ENCODE measurements at regions not wholly inside any gene's neighbourhood (a gene's known extent, or its start where the extent isn't known, plus 50 kb on each side); places are given as distances from the start of the nearest gene placed in this dataset.
"Not testable (repeated sequence)": the region's sequence is repeated elsewhere in the genome, so short reads cannot be mapped to it uniquely, and the experiment has no call there.

GRCh38 chr3:145316253-145316652 lies 844.7 kb downstream of the PLOD2 start:
- DNase-seq (ENCODE audit: low spot score); intact Hi-C loops (cut with DNase I): not testable (repeated sequence)

GRCh38 chr3:145326666-145327065 lies 834.3 kb downstream of the PLOD2 start:
- intact Hi-C loops (cut with DNase I): no loop called here
- no peak for DNase-seq (ENCODE audit: low spot score)

GRCh38 chr3:145333427-145333826 lies 827.6 kb downstream of the PLOD2 start:
- intact Hi-C loops (cut with DNase I): not testable (repeated sequence)

GRCh38 chr3:145333931-145334330 lies 827.1 kb downstream of the PLOD2 start:
- no peak for DNase-seq (ENCODE audit: low spot score)
- intact Hi-C loops (cut with DNase I): no loop called here

More at GRCh38 chr3:145333427-145333826, 827.6 kb downstream of the PLOD2 start:
- not testable (repeated sequence) for DNase-seq (ENCODE audit: low spot score)

GRCh38 chr3:145355206-145355605 lies 805.8 kb downstream of the PLOD2 start:
- no peak for DNase-seq (ENCODE audit: low spot score)
- intact Hi-C loops (cut with DNase I): no loop called here

- intact Hi-C loops (cut with DNase I): no loop called here
- no peak for DNase-seq (ENCODE audit: low spot score)
Measured at GRCh38 chr3:145357453-145357852, 803.5 kb downstream of the PLOD2 start.

- no peak for DNase-seq (ENCODE audit: low spot score)
- intact Hi-C loops (cut with DNase I): no loop called here
Measured at GRCh38 chr3:145359040-145359439, 801.9 kb downstream of the PLOD2 start.

GRCh38 chr3:145368748-145369147 lies 792.2 kb downstream of the PLOD2 start:
- DNase-seq (ENCODE audit: low spot score): no peak
- intact Hi-C loops (cut with DNase I): no loop called here

- no peak for DNase-seq (ENCODE audit: low spot score)
- intact Hi-C loops (cut with DNase I): no loop called here
Measured at GRCh38 chr3:145370870-145371269, 790.1 kb downstream of the PLOD2 start.

GRCh38 chr3:145377301-145377700 lies 783.7 kb downstream of the PLOD2 start:
- DNase-seq (ENCODE audit: low spot score): no peak
- intact Hi-C loops (cut with DNase I): no loop called here

GRCh38 chr3:145383416-145383815 lies 777.6 kb downstream of the PLOD2 start:
- intact Hi-C loops (cut with DNase I): no loop called here
- DNase-seq (ENCODE audit: low spot score): no peak

- no peak for DNase-seq (ENCODE audit: low spot score)
- intact Hi-C loops (cut with DNase I): no loop called here
Measured at GRCh38 chr3:145384307-145384706, 776.7 kb downstream of the PLOD2 start.

- DNase-seq (ENCODE audit: low spot score): no peak
- intact Hi-C loops (cut with DNase I): no loop called here
Measured at GRCh38 chr3:145387211-145387610, 773.8 kb downstream of the PLOD2 start.

GRCh38 chr3:145395421-145395820 lies 765.6 kb downstream of the PLOD2 start:
- intact Hi-C loops (cut with DNase I): no loop called here

GRCh38 chr3:145411605-145412004 lies 749.4 kb downstream of the PLOD2 start:
- intact Hi-C loops (cut with DNase I): no loop called here
- DNase-seq (ENCODE audit: low spot score): no peak

More at GRCh38 chr3:145395421-145395820, 765.6 kb downstream of the PLOD2 start:
- DNase-seq (ENCODE audit: low spot score): no peak

- no peak for DNase-seq (ENCODE audit: low spot score)
- intact Hi-C loops (cut with DNase I): no loop called here
Measured at GRCh38 chr3:145417678-145418077, 743.3 kb downstream of the PLOD2 start.

- intact Hi-C loops (cut with DNase I): no loop called here
- no peak for DNase-seq (ENCODE audit: low spot score)
Measured at GRCh38 chr3:145422556-145422955, 738.4 kb downstream of the PLOD2 start.

- intact Hi-C loops (cut with DNase I): no loop called here
- DNase-seq (ENCODE audit: low spot score): no peak
Measured at GRCh38 chr3:145427355-145427754, 733.6 kb downstream of the PLOD2 start.

GRCh38 chr3:145429546-145429945 lies 731.4 kb downstream of the PLOD2 start:
- no peak for DNase-seq (ENCODE audit: low spot score)
- intact Hi-C loops (cut with DNase I): no loop called here

GRCh38 chr3:145448436-145448835 lies 712.5 kb downstream of the PLOD2 start:
- intact Hi-C loops (cut with DNase I): no loop called here

GRCh38 chr3:145450018-145450682 lies 710.8 kb downstream of the PLOD2 start:
- intact Hi-C loops (cut with DNase I): no loop called here

More at GRCh38 chr3:145448436-145448835, 712.5 kb downstream of the PLOD2 start:
- no peak for DNase-seq (ENCODE audit: low spot score)

More at GRCh38 chr3:145450018-145450682, 710.8 kb downstream of the PLOD2 start:
- no peak for DNase-seq (ENCODE audit: low spot score)

Data from cardiac septum (tissue), 1 donor.